ENCODE measurements at regions not wholly inside any gene's neighbourhood (a gene's known extent, or its start where the extent isn't known, plus 50 kb on each side); places are given as distances from the start of the nearest gene placed in this dataset.

- no peak for DNase-seq (ENCODE audit: low spot score)
Measured at GRCh38 chr9:16343249-16344237, 526.9 kb downstream of the BNC2 start.

- no peak for DNase-seq (ENCODE audit: low spot score)
Measured at GRCh38 chr9:16344343-16344742, 526.1 kb downstream of the BNC2 start.

- DNase-seq (ENCODE audit: low spot score) = no peak
Measured at GRCh38 chr9:16345902-16346301, 524.6 kb downstream of the BNC2 start.

- no peak for DNase-seq (ENCODE audit: low spot score)
Measured at GRCh38 chr9:16347886-16348285, 522.6 kb downstream of the BNC2 start.

GRCh38 chr9:16348531-16348930 lies 521.9 kb downstream of the BNC2 start:
- DNase-seq (ENCODE audit: low spot score) = no peak

GRCh38 chr9:16352251-16352650 lies 518.2 kb downstream of the BNC2 start:
- DNase-seq (ENCODE audit: low spot score) = no peak

- DNase-seq (ENCODE audit: low spot score) = no peak
Measured at GRCh38 chr9:16352791-16353401, 517.6 kb downstream of the BNC2 start.

- no peak for DNase-seq (ENCODE audit: low spot score)
Measured at GRCh38 chr9:16356196-16356765, 514.2 kb downstream of the BNC2 start.

- DNase-seq (ENCODE audit: low spot score) = no peak
Measured at GRCh38 chr9:16357828-16358227, 512.6 kb downstream of the BNC2 start.

- no peak for DNase-seq (ENCODE audit: low spot score)
Measured at GRCh38 chr9:16358751-16359150, 511.7 kb downstream of the BNC2 start.
